ENCODE measurements at regions not wholly inside any gene's neighbourhood (a gene's known extent, or its start where the extent isn't known, plus 50 kb on each side); places are given as distances from the start of the nearest gene placed in this dataset.
"Not testable (repeated sequence)": the region's sequence is repeated elsewhere in the genome, so short reads cannot be mapped to it uniquely, and the experiment has no call there.

- DNase-seq, result no peak
Observed at GRCh38 chr3:159858650-159859049, 130.0 kb upstream of the IL12A start.

- no peak for DNase-seq
Observed at GRCh38 chr3:159859424-159859823, 129.2 kb upstream of the IL12A start.

DNA sequence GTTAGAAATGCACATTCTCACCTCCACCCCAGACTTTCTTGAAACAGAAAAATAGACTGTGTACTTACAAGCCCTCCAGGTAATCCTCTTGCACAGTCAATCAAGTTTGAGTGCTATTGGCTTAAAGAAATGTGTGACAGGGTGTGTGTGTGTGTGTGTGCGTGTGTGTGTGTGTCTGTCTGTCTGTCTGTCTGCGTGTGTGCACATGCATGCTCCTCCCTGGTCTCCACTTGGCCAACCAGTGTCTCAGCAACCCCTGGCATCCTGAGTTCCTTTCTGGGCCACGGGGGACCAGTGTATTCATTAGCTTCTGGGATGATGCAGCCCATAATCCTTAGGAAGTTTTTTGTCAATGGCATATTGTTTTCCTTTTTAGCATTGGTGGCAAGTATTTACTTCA, 128.8 kb upstream of the IL12A start:
- DNase-seq, result no peak

DNA sequence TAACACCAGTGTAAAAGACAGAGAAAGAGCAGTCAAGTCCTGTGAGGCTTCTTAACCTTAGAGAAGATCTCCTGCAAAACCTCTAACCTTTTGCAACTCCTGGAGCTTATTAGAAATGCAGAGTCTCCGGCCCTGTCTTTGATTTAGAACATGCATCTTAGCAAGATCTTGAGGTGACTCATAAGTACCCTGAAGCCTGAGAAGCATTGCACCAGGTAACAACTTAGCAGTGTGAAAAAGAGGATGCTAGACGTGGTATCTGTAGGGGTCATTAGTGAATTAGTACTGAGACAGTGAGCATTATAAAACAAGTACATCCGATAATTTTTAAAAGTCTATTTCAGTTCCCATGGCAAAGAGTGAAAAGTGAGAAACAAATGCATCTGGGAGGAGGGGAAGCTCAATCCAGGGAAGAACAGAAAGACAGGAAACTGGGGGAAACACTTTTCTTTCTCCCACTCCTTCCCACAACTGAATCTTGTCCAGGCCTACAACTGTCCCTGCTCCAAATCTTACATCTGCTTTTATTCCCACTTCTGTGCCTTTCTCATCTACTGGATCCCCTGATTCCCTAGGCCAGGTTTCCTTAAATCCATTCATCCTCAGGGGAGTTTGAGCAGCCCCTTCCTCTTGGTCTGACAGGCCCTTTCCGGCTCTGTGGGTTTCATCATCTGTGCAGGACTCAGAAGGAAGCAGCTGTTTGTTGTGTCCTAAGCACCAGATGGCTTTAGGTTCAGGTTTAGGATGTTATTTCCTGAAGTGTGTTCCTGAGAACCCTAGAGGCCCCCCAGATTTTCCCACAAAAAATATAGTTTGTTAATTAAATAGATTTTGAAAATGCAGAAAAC, 128.1 kb upstream of the IL12A start:
- DNase-seq, result no peak

GRCh38 chr3:159861369-159861987, 127.2 kb upstream of the IL12A start:
- no peak for DNase-seq

GRCh38 chr3:159865041-159865579, 123.5 kb upstream of the IL12A start:
- DNase-seq, result no peak

DNA sequence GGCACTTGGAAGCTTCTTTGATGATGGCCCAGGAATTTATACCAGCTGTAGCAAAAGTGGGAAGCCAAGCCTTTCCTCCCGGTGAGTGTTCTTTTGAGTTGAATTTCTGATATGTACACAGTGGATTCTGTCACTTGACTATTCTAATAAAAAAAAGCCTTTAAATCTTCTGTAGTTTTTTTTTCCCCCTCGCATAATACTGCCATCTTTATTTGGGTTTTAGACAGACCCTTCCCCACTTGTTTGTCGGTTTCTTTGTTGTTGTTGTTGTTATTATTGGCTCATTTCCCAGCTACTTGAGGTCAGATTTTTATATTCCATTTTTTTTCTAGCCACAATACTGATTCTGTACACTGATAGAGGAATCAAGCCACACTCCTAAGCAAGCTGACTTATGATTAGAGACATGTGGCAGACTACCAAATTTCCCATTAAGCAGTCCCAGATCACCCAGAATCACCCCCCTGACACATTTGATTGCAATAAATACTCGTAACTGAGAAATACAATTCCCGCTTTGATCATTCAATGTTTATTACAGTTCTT, 122.4 kb upstream of the IL12A start:
- DNase-seq, result no peak

DNA sequence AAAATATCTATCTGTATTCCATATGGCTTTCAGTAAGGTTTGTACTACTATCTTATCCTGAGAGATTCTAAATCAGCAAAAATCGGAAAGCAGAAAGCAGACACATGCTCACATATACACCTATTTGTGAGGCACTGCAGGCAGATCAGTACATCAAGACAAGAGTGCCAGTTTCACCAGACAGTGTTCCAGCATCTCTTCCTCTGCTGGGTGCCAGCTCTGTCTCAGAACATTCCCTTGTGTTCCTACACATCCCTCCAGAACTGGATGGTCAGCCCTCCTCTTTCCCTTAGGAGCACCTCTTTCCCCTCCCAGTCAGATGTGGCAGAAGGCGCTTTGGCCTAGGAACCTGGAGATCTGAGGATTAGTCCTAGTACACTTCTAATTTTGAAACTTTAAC, 121.3 kb upstream of the IL12A start:
- DNase-seq, result no peak

GRCh38 chr3:159870723-159871122, 117.9 kb upstream of the IL12A start:
- no peak for DNase-seq

- no peak for DNase-seq
Observed at GRCh38 chr3:159872374-159873109, 116.1 kb upstream of the IL12A start.

DNA sequence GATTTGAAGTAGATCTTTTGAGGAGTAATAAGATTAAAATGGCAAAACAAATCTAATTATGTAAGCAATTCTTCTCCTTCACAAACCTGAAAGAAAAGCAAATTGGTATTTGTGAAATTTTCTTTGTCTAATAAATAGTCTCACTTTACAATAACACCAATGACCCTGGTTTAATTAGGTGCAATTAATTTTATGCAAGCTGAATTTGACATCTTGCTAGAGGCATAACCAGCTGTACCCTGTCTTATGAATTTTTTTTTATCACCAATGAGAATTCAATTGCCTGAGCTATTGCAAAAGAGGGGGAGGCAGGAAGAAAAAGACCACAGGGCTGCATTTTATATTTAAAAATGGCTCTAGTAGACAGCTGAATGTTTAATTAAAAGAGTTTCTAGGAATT, 113.5 kb upstream of the IL12A start:
- no peak for DNase-seq

- no peak for DNase-seq
Observed at GRCh38 chr3:159877924-159878323, 110.7 kb upstream of the IL12A start.

DNA sequence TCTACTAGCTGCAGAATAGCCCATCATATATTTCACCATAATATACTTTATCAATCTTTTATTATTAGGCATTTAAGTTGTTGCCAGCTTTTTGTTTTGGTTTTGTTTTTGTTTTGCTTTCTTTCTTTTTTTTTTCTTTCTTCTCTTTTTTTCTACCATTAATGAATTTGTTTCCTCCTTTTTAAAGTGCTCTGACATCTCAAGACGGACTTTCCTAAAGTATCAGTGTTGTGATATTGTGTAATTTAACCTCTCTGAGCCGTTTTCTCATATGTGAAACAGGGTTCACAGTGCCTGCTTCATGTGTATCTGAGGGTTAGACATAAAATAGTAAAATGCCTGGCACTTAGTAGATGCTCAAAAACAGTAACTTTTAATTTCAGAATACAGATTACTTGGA, 109.5 kb upstream of the IL12A start:
- no peak for DNase-seq

DNA sequence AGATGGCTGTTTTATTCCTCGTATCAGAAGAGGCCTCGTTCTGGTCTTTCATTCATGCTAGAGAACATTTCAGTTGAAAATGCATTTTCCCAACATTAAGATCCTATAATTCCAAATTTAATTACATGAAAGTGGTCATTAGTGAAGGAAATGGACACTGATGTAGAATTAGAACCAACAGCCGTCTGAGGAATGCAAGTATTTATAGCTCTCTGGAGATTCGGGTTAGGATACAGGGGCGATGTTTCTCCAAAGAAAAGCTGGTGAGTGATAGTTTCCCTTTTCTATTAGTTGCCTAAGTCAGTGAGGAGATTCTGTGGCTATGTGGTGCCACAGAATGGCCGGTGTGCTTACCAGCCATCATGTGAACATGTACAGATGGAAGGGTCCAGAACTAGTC, 109.0 kb upstream of the IL12A start:
- DNase-seq, result no peak

- no peak for DNase-seq
Observed at GRCh38 chr3:159881208-159881607, 107.4 kb upstream of the IL12A start.

DNA sequence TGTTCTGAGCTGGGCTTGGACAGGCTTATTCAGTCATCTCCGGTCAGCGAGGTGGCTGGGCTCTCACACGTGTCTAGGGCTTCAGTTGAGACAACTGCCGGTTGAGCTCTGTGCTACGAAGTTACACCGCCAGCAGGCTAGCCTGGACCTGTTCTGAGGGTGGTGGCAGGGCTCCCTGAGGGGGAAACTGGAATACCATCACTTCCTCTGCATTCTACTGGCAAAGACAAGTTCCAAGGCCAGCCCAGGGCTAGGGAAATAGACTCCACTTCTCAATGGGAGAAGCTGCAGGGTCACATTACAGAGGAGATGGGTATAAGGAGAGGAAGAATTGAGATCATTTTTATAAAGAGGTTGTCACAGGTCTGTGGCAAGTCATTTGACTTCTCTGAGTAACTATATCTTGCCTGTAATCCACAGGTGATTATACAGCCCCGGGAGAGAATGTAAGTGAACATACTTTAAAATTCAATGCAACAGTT, 106.8 kb upstream of the IL12A start:
- DNase-seq, result no peak

DNA sequence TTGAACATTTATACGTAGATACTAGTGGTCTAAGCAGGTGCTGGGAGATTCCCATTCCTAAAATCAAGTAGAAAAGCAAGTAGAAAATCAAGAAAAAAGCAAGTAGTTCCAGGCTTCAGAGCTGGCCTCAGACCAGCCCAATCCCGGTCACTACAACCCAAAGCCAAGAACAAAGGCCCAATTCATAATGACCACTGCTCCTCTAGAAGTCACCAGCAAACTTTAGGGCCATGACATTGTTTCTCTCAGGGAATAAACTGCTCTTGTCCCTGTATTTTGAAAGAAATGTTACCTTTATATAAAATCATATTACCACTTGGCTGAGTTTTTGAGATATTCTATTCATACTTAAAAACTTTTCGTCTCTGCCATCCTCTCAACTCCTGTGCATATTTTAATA, 106.3 kb upstream of the IL12A start:
- DNase-seq, result no peak

DNA sequence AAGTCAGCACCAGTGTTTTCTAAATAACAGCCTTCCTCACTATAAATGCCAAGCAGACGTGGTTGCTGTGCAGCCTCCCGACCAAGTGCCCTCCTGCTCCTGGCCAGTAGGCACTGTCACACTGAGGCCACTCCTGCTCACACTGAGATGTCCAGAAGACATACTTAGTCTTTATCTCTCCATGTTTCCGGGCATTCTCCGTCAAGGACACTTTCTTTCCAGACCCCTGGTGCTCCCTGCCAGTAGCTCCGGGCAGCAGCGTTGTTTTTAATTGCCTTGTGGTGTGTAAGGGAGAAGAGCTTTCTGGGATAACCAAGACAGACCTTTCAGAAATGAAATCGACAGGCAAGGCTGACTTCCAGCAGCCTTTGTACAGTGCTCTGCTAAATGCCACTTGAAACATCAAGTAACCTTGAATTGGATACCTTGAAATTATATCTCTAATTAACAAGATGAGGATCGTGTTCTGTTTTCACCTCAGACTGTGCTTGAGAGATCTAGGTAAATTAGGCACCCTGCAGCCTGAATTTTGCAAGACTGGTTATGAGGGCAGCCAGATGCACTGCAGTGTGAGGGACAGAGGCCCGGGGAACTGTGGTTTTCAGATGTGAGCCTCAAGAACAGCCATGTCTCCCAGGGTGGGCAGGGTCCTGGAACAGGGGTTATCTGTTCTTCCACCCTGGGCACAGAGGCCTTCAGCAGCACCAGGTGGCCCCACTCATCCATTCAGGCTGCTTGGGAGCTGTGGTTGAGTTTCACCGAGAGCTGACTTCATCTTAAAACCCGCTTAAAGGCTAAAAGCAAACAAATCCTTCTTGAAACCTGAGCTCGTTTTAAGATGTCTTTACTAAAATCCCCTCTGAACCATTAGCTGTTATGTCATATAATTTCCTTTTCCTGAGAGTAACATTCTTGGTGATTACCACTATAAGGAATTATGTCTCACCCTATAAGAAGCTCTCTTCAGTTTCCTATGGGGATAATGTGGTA, 105.5 kb upstream of the IL12A start:
- peak; percentile 55 for DNase-seq

GRCh38 chr3:159884661-159885402, 103.8 kb upstream of the IL12A start:
- DNase-seq, result peak; percentile 43

DNA sequence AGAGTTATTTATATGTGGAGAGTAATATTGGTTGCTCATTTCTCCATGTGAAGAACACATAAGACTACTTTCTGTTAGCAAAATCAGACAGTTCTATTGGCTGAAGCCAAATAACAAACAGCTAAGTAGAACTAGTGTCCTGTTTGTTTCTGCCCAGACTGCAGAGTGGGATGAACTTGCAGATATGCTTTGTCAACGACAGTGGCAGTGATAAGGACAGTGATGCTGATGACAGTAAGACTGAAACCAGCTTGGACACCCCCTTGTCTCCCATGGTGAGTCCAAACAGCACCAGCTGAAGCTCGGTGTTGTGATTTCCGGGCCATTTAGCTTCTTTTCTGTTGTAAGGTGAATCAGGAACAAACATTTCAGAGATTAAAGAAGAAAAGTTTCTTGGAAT, 102.6 kb upstream of the IL12A start:
- DNase-seq, result no peak

GRCh38 chr3:159886530-159886929, 102.1 kb upstream of the IL12A start:
- not testable (repeated sequence) for DNase-seq
